OCI-M2 (cell line): ENCODE measurements at regions not wholly inside any gene's neighbourhood (a gene's known extent, or its start where the extent isn't known, plus 50 kb on each side); places are given as distances from the start of the nearest gene placed in this dataset.

Source experiments
- DNase-seq: peaks from one replicate; lab custom pipeline; 2025; ENCODE audit not compliant: unreplicated experiment; lab: John Stamatoyannopoulos, UW

- DNase-seq = no peak
These were observed 355.6 kb upstream of the SLC30A5 start for GRCh38 chr5:68738236-68738635.

- DNase-seq = no peak
These were observed 355.0 kb upstream of the SLC30A5 start for GRCh38 chr5:68738841-68739240.

GRCh38 chr5:68739752-68740151 is 354.1 kb upstream of the SLC30A5 start:
- no peak for DNase-seq

GRCh38 chr5:68740226-68740910 is 353.4 kb upstream of the SLC30A5 start:
- no peak for DNase-seq

- DNase-seq = no peak
These were observed 349.6 kb upstream of the SLC30A5 start for GRCh38 chr5:68744206-68744605.

- no peak for DNase-seq
These were observed 348.4 kb upstream of the SLC30A5 start for GRCh38 chr5:68745448-68745847.

GRCh38 chr5:68746220-68746619 is 347.6 kb upstream of the SLC30A5 start:
- no peak for DNase-seq

- no peak for DNase-seq
These were observed 347.0 kb upstream of the SLC30A5 start for GRCh38 chr5:68746643-68747420.

GRCh38 chr5:68747521-68747920 is 346.3 kb upstream of the SLC30A5 start:
- no peak for DNase-seq

GRCh38 chr5:68748101-68748500 is 345.7 kb upstream of the SLC30A5 start:
- no peak for DNase-seq

GRCh38 chr5:68749077-68749476 is 344.7 kb upstream of the SLC30A5 start:
- DNase-seq = no peak

- no peak for DNase-seq
These were observed 344.2 kb upstream of the SLC30A5 start for GRCh38 chr5:68749631-68750030.

- no peak for DNase-seq
These were observed 342.2 kb upstream of the SLC30A5 start for GRCh38 chr5:68751661-68752060.

GRCh38 chr5:68754536-68754935 is 339.3 kb upstream of the SLC30A5 start:
- no peak for DNase-seq

GRCh38 chr5:68755293-68755692 is 338.5 kb upstream of the SLC30A5 start:
- no peak for DNase-seq

- DNase-seq = no peak
These were observed 336.8 kb upstream of the SLC30A5 start for GRCh38 chr5:68757006-68757405.

GRCh38 chr5:68757626-68758212 is 336.1 kb upstream of the SLC30A5 start:
- no peak for DNase-seq

- no peak for DNase-seq
These were observed 334.2 kb upstream of the SLC30A5 start for GRCh38 chr5:68759593-68759992.

- no peak for DNase-seq
These were observed 331.6 kb upstream of the SLC30A5 start for GRCh38 chr5:68762201-68762600.

GRCh38 chr5:68766952-68767464 is 326.8 kb upstream of the SLC30A5 start:
- DNase-seq = no peak

- DNase-seq = no peak
These were observed 323.3 kb upstream of the SLC30A5 start for GRCh38 chr5:68770551-68770950.

- DNase-seq = no peak
These were observed 322.6 kb upstream of the SLC30A5 start for GRCh38 chr5:68771221-68771620.
